HEK293T (cell line): ENCODE measurements at regions not wholly inside any gene's neighbourhood (a gene's known extent, or its start where the extent isn't known, plus 50 kb on each side); places are given as distances from the start of the nearest gene placed in this dataset.

ENCODE experiments used
- FOXK2 ChIP-seq: fragments of 450-650 bp; IDR thresholded peaks from 2 replicates; pipeline ENCODE4 v1.6.1; 2016; ENCODE audit warnings: mild to moderate bottlenecking
- L3MBTL2 ChIP-seq: fragments of 450-650 bp; conservative IDR thresholded peaks from 2 replicates; pipeline ENCODE4 v1.6.1; 2016; ENCODE audit warnings: mild to moderate bottlenecking

DNA sequence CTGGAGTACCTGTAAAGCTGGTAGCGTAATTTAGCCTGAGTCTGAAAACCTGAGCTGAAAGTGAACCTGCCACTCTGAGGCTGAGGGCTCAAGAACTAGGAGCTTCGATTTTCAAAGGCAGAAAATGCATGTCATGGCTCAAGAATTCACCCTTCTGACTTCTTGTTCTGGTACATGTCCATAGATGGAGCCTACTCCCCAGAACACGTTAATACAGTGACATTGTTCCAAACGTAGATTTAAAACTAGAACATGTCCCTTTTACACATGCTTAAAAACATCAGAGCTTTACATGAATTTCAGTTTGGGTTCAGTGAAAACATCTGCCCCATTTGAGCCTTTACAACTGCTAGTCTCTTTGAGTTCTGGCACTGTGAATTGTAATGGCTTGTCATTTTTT lies 115.5 kb upstream of the WDR1 start:
- no peak for TF ChIP-seq FOXK2
- no peak for TF ChIP-seq L3MBTL2
